HT-29 (cell line): ENCODE measurements at regions not wholly inside any gene's neighbourhood (a gene's known extent, or its start where the extent isn't known, plus 50 kb on each side); places are given as distances from the start of the nearest gene placed in this dataset.
"Not testable (repeated sequence)": the region's sequence is repeated elsewhere in the genome, so short reads cannot be mapped to it uniquely, and the experiment has no call there.

ENCODE experiments used
- DNase-seq: peaks from one replicate; pipeline ENCODE4 v3.0.0-alpha.2; 2015; ENCODE audit warnings: low spot score

- DNase-seq = not testable (repeated sequence)
These were observed 103.5 kb upstream of the AGAP9 start for GRCh38 chr10:47626975-47627374.

- not testable (repeated sequence) for DNase-seq
These were observed 99.3 kb upstream of the AGAP9 start for GRCh38 chr10:47622719-47623118.

- DNase-seq = peak; percentile 33
These were observed 96.0 kb upstream of the AGAP9 start for GRCh38 chr10:47619300-47620012.

- DNase-seq = not testable (repeated sequence)
These were observed 85.9 kb upstream of the AGAP9 start for GRCh38 chr10:47609311-47609710.

- not testable (repeated sequence) for DNase-seq
These were observed 82.6 kb upstream of the AGAP9 start for GRCh38 chr10:47605791-47606773.

- not testable (repeated sequence) for DNase-seq
These were observed 77.2 kb upstream of the AGAP9 start for GRCh38 chr10:47600604-47601003.

- DNase-seq = not testable (repeated sequence)
These were observed 76.7 kb upstream of the AGAP9 start for GRCh38 chr10:47600127-47600526.

- not testable (repeated sequence) for DNase-seq
These were observed 76.2 kb upstream of the AGAP9 start for GRCh38 chr10:47599657-47600056.

- not testable (repeated sequence) for DNase-seq
These were observed 70.4 kb upstream of the AGAP9 start for GRCh38 chr10:47593805-47594204.

GRCh38 chr10:47593129-47593528 lies 69.7 kb upstream of the AGAP9 start:
- DNase-seq = not testable (repeated sequence)

GRCh38 chr10:47590956-47591355 lies 67.5 kb upstream of the AGAP9 start:
- not testable (repeated sequence) for DNase-seq

- DNase-seq = not testable (repeated sequence)
These were observed 67.1 kb upstream of the AGAP9 start for GRCh38 chr10:47590534-47590933.

GRCh38 chr10:47582051-47582450 lies 58.6 kb upstream of the AGAP9 start:
- DNase-seq = not testable (repeated sequence)

- DNase-seq = not testable (repeated sequence)
These were observed 56.6 kb upstream of the AGAP9 start for GRCh38 chr10:47580063-47580462.

GRCh38 chr10:47578547-47578946 lies 55.1 kb upstream of the AGAP9 start:
- DNase-seq = not testable (repeated sequence)
